ENCODE measurements at regions not wholly inside any gene's neighbourhood (a gene's known extent, or its start where the extent isn't known, plus 50 kb on each side); places are given as distances from the start of the nearest gene placed in this dataset.

DNA sequence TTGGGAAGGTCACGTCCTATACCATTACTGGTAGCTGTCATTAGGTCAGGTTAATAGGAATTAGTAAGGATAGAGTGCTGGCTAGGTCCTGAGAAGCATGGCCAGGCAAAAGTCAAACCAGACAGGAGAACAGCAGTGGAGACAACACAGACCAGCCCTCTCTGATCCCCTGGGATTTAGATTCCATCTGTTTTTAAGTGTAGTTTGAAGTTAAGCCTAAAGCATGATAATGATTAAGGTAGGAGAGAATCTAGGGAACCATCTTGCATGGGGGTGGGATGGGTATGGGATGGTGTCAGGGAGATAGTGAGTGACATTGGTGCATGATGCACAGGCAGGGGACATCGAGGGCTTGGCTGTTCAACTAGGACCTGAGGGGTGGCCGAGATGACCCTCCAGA lies 96.6 kb downstream of the MYCN start:
- TF ChIP-seq CTCF (IDR thresholded peaks at IDR 0.05; ENCODE audit: poor library complexity, severe bottlenecking): no peak
- TF ChIP-seq EZH2 (IDR thresholded peaks at IDR 0.05; ENCODE audit: borderline replicate concordance, insufficient read depth, low read length, poor library complexity, severe bottlenecking): no peak
- no peak for TF ChIP-seq RAD21 (conservative IDR thresholded peaks at IDR 0.05)
- no peak for TF ChIP-seq EP300 (conservative IDR thresholded peaks at IDR 0.05; ENCODE audit: poor library complexity, severe bottlenecking)
- TF ChIP-seq TAF1 (IDR thresholded peaks at IDR 0.05; ENCODE audit: low read depth): no peak
- no peak for TF ChIP-seq REST (IDR thresholded peaks at IDR 0.05; ENCODE audit: borderline replicate concordance)
- TF ChIP-seq SMC3 (conservative IDR thresholded peaks at IDR 0.05; ENCODE audit: poor library complexity): no peak
